Muscle of leg (tissue), 3 donors: ENCODE measurements at regions not wholly inside any gene's neighbourhood (a gene's known extent, or its start where the extent isn't known, plus 50 kb on each side); places are given as distances from the start of the nearest gene placed in this dataset.
"Not testable (repeated sequence)": the region's sequence is repeated elsewhere in the genome, so short reads cannot be mapped to it uniquely, and the experiment has no call there.

Source experiments
- DNase-seq: peaks from one replicate; pipeline ENCODE4 v3.0.0; 2013
- H3K27ac ChIP-seq: one replicate; pipeline ENCODE4 v1.5.1; 2013; ENCODE audit warnings: mild to moderate bottlenecking, low read length, control low read depth
- H3K27me3 ChIP-seq: one replicate; pipeline ENCODE4 v1.6.1; 2013; ENCODE audit warnings: low read length; ENCODE audit not compliant: control insufficient read depth, insufficient read depth
- H3K36me3 ChIP-seq: one replicate; pipeline ENCODE4 v1.6.1; 2013; ENCODE audit warnings: low read length; ENCODE audit not compliant: control insufficient read depth, insufficient read depth
- H3K4me1 ChIP-seq: one replicate; pipeline ENCODE4 v1.6.1; 2013; ENCODE audit warnings: low read length; ENCODE audit not compliant: control insufficient read depth, insufficient read depth
- H3K4me3 ChIP-seq: one replicate; pipeline ENCODE4 v1.5.1; 2013; ENCODE audit warnings: low read length, control low read depth
- H3K9me3 ChIP-seq: replicated peaks from 2 replicates; pipeline ENCODE4 v1.6.1; 2013; ENCODE audit warnings: low read depth, low read length; ENCODE audit not compliant: control insufficient read depth
- WGBS: methylation state at CpG from one replicate; pipeline ENCODE4 v1.1.5; 2013; ENCODE audit warnings: missing lambda C conversion rate; ENCODE audit not compliant: insufficient coverage; 5-methylcytosine and 5-hydroxymethylcytosine counted together

DNA sequence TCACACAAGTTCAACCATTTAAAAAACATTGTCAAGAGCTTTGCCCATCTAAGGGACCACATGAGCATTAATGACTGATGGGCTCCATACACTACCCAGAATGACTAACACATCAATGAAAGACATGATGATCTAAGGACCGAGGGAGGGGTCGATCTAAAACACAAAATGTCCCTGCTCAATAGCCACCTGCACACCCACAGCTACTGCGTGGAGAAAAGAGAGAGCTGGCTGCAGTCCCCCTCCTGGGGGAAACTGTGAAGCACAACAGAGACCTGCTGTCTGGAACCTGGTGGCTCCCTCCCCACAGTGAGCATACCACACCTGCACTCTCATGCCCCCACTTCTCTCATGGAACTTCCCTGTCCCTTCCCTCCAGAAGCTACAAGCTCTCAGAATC, 130.1 kb upstream of the ERG start:
- H3K27ac ChIP-seq = no peak overlapping the region
- no peak overlapping the region for H3K4me3 ChIP-seq
- H3K36me3 ChIP-seq = no peaks in the 10 kb centered on the region
- H3K27me3 ChIP-seq = peaks cover 2% of the 10 kb centered on the region
- DNase-seq = no peak
- 54% methylated on average over 3 of the region's 3 CpGs for WGBS
- no peaks in the 10 kb centered on the region for H3K4me1 ChIP-seq
- H3K9me3 ChIP-seq = peaks cover 3% of the 10 kb centered on the region

DNA sequence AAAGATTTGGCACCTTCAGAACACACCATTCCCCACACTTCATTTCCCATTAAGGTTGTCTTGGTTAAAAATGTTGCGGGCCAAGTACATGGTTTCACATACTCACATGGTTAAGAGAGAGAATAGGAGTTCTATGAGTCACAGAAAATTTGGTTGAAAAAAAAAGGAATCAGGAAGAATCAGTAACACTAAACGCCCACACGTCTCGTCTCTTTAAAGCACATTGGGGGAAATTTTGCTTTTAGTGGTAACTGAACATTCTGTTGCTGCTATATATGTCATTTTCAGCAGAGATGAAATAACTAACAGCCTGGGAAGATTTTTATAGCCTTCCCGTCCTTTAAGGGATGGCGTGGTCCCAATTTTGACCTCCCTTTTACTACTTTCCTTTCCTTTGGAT, 132.9 kb upstream of the ERG start:
- peak; percentile 57 for DNase-seq
- 25% methylated on average over 2 of the region's 6 CpGs for WGBS
- Histone ChIP-seq H3K4me3 (no peak overlapping the region), H3K4me1 (no peaks in the 10 kb centered on the region), H3K27ac (no peak overlapping the region), H3K9me3 (peaks cover 3% of the 10 kb centered on the region), H3K36me3 (no peaks in the 10 kb centered on the region), H3K27me3 (peaks cover 2% of the 10 kb centered on the region)

DNA sequence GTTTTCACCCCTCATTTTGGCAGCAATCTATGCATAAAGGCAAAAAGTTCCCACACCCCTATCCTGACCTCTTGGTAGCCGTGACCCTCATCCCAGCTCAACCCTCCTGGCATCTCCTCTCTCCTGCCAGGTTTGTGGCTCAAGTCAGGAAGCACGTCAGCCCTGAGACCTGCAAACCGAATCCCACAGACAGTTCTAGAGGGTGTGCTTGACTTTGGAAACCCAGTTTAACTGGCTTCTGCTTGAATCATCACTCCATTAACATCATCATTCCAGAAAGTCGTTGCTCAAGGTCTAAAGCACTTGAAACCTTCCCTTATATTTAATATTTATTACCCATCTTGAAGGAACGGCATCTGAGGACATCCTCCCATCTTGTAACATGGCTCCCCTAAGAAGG, 133.4 kb upstream of the ERG start:
- H3K4me3 ChIP-seq = no peak overlapping the region
- peaks cover 3% of the 10 kb centered on the region for H3K9me3 ChIP-seq
- WGBS = 24% methylated on average over 2 of the region's 5 CpGs
- no peaks in the 10 kb centered on the region for H3K4me1 ChIP-seq
- no peaks in the 10 kb centered on the region for H3K36me3 ChIP-seq
- H3K27me3 ChIP-seq = peaks cover 2% of the 10 kb centered on the region
- DNase-seq = no peak
- no peak overlapping the region for H3K27ac ChIP-seq

DNA sequence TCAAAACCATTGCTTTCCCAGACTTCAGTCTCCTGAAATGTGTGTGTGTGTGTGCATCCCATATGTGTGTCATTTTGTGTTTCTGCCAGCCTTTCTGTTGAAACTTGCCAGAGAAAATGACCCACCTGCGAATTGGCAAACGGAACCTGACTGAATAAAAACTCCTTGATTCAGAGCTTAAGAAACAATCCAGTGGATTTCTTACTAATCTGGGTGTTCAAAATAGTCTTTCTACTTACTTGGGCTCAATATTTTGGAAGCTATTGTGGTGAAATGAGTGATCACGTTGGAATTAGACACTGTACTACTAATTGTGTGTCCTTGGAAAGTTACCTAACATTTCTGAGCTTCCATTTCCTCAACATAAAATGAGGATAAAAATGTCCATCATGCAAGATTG, 138.9 kb upstream of the ERG start:
- no peak overlapping the region for H3K27ac ChIP-seq
- H3K36me3 ChIP-seq = no peaks in the 10 kb centered on the region
- H3K4me3 ChIP-seq = no peak overlapping the region
- no CpG with 5 or more reads among the region's 3 CpGs for WGBS
- no peaks in the 10 kb centered on the region for H3K9me3 ChIP-seq
- H3K27me3 ChIP-seq = no peaks in the 10 kb centered on the region
- DNase-seq = no peak
- no peaks in the 10 kb centered on the region for H3K4me1 ChIP-seq

DNA sequence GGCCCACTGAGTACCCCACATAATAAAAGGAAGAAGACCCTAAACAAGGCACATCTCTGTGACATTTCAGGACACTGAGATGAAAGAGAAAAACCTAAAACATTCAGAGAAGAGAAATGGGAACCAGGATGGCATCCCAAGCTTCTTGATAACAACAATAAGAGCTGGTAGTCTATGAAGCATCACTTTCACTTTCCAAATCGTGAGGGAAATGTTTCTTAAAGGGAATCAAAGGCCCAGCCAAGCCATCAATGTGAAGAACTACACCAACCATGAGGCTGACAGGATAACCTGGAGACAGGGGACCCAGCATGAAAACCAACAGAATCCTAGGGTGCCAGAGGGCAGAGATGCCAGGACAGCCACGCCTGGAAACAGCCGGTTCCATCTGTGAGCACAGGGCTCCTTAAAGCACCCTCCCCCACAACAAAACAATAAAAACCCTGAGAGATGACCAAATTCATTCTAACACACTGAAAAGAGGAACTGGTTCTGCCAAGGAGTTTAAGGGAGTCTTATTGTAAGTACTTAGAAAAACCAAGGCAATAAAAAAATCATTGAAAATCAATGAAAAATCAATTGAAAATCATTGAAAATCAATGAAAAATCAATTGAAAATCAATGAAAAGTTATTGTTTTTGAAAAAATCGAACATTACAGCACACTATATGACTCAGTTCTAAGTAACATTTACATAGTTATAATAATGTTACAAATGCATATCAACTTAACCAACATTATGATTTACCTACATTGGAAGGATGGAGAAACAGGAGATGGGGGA, 141.5 kb upstream of the ERG start:
- H3K27me3 ChIP-seq = no peaks in the 10 kb centered on the region
- no CpG with 5 or more reads among the region's 4 CpGs for WGBS
- H3K36me3 ChIP-seq = no peaks in the 10 kb centered on the region
- no peak overlapping the region for H3K4me3 ChIP-seq
- no peak overlapping the region for H3K27ac ChIP-seq
- no peak for DNase-seq
- no peaks in the 10 kb centered on the region for H3K9me3 ChIP-seq
- no peaks in the 10 kb centered on the region for H3K4me1 ChIP-seq

DNA sequence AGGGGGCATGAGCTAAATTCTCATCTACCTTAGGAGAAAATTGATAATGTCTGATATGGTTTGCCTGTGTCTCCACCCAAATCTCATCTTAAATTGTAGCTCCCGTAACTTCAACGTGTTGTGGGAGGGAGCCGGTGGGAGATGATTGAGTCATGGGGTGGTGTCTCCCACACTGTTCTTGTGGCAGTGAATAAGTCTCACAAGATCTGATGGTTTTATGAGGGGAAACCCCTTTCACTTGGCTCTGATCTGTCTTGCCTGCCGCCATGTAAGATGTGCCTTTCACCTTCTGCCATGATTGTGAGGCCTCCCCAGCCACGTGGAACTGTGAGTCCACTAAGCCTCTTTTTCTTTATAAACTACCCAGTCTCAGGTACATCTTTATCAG, 142.1 kb upstream of the ERG start:
- H3K27me3 ChIP-seq, DNase-seq, H3K9me3 ChIP-seq, H3K4me3 ChIP-seq, H3K36me3 ChIP-seq, H3K4me1 ChIP-seq, H3K27ac ChIP-seq: not testable (repeated sequence)
- no CpG with 5 or more reads among the region's 5 CpGs for WGBS

DNA sequence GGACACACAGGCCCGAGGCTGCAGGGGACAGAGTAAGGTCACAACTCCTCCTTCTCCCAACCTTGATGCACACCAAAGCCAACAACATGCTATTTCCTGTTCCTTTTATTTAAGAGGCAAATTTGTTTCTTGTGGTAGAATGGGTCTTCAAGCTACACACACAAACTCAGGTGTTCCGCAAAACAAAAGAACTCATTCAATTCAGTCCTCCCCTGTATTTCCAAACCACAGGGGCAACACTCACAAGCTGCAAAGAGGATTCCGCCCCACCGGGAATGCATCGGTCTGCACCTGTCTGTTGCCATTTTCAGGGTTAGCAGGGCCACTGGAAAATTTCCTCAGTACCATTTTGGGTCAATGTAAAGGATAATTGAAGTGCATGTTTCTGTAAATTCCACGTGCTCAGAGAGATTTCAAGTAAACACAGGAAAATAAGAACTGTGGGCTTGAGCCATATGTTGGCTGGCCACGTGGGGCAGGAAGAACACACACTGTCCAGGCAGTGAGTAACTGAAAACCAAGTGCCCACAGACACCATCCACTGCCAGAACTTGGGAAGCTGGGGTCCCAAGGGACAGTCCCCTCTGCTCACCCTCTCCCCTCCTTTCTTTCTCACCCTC, 145.2 kb upstream of the ERG start:
- no peak for DNase-seq
- Histone ChIP-seq H3K4me1 (no peaks in the 10 kb centered on the region), H3K9me3 (no peaks in the 10 kb centered on the region), H3K27me3 (no peaks in the 10 kb centered on the region), H3K4me3 (no peak overlapping the region), H3K27ac (no peak overlapping the region), H3K36me3 (no peaks in the 10 kb centered on the region)
- 71% methylated on average over 2 of the region's 7 CpGs for WGBS

DNA sequence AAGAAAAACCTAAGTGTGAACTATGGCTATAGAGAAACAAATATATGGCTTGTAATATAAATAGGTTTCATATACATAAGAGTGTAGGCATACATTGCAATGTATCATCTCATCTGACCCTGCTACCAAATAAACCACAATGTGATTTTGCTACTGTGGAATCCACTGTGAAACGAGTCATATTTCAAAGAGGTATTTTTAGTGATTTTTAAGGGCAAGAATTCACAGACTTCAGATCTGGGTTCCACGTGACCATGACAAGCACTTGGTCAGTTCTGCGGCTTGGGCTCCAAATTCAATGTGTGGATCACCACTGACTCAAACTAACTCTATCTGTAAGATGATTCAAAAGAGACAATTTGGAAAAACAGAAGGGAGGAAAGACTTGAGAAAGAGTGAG, 147.0 kb upstream of the ERG start:
- Histone ChIP-seq H3K27me3 (no peaks in the 10 kb centered on the region), H3K4me1 (no peaks in the 10 kb centered on the region), H3K36me3 (no peaks in the 10 kb centered on the region), H3K9me3 (no peaks in the 10 kb centered on the region), H3K4me3 (no peak overlapping the region), H3K27ac (no peak overlapping the region)
- WGBS = no CpG with 5 or more reads among the region's 3 CpGs
- DNase-seq = no peak

DNA sequence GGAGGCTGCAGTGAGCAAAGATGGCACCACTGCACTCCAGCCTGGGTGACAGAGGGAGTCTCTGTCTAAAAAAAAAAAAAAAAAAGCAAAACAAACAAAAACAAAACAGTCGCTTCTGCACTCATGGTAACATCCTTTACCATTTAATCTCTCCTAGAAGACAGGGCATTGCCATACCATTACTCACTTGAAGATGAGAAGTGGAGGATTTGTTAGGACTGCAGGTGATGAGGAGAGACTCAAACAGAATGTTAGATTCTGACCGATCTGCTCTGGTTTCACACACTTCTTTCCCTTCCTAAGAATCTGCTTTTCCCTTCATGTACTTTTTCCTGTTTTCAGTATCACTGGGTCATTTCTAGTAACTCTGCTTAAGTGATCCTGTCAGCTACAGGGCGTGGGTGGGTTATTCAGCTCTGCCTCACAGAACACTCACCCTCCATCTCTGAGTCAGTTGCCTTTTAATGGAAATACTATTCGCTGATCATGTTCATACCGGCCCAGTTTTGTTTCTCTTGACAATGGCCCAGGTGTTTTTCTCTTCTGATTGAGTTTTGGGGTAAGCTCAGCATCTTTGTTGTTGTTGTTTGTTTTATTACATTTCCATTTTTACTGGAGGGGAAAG, 148.0 kb upstream of the ERG start:
- DNase-seq = no peak
- Histone ChIP-seq H3K27ac (no peak overlapping the region), H3K9me3 (no peaks in the 10 kb centered on the region), H3K36me3 (no peaks in the 10 kb centered on the region), H3K27me3 (no peaks in the 10 kb centered on the region), H3K4me1 (no peaks in the 10 kb centered on the region), H3K4me3 (no peak overlapping the region)
- WGBS = no CpG with 5 or more reads among the region's 5 CpGs

DNA sequence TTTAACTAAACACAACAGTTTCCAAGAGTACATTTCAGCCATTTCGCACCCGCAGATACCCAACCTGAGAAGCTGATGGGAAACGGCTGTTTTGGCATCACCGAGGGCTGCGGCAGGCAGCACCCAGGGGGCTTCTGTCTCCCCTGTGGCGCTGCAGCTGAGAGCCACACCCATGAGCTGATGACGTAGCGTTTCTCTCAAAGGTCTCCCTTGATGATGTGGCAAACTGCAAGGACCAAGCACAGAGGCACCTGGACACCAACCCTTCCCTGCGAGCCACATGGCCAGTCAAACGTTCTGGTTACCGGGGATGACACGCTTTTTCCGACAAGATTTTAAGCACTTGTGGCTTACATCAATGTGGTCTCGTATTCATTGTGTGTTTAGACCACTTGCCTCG, 150.8 kb upstream of the ERG start:
- 68% methylated on average over 15 of the region's 15 CpGs for WGBS
- Histone ChIP-seq H3K27me3 (peaks cover 7% of the 10 kb centered on the region), H3K9me3 (no peaks in the 10 kb centered on the region), H3K4me1 (no peaks in the 10 kb centered on the region), H3K27ac (no peak overlapping the region), H3K36me3 (no peaks in the 10 kb centered on the region), H3K4me3 (no peak overlapping the region)
- no peak for DNase-seq
